NOMO-1 treated with DMSO at 0.1 percent for 48 hours (cell line): ENCODE measurements at regions not wholly inside any gene's neighbourhood (a gene's known extent, or its start where the extent isn't known, plus 50 kb on each side); places are given as distances from the start of the nearest gene placed in this dataset.

ENCODE experiments used
- DNase-seq: peaks from one replicate; lab custom pipeline; 2025; ENCODE audit not compliant: unreplicated experiment; lab: John Stamatoyannopoulos, UW

GRCh38 chr7:42457663-42458062 lies 220.7 kb upstream of the GLI3 start:
- no peak for DNase-seq

GRCh38 chr7:42456756-42457276 lies 219.8 kb upstream of the GLI3 start:
- no peak for DNase-seq

GRCh38 chr7:42456267-42456666 lies 219.3 kb upstream of the GLI3 start:
- no peak for DNase-seq

- DNase-seq: no peak
These were observed 216.9 kb upstream of the GLI3 start for GRCh38 chr7:42453931-42454361.

GRCh38 chr7:42452356-42452755 lies 215.3 kb upstream of the GLI3 start:
- no peak for DNase-seq

GRCh38 chr7:42449431-42449830 lies 212.4 kb upstream of the GLI3 start:
- DNase-seq: no peak

GRCh38 chr7:42448901-42449300 lies 211.9 kb upstream of the GLI3 start:
- DNase-seq: no peak

GRCh38 chr7:42445691-42446090 lies 208.7 kb upstream of the GLI3 start:
- DNase-seq: no peak

GRCh38 chr7:42440951-42441350 lies 203.9 kb upstream of the GLI3 start:
- DNase-seq: no peak

GRCh38 chr7:42432644-42433043 lies 195.6 kb upstream of the GLI3 start:
- no peak for DNase-seq

DNA sequence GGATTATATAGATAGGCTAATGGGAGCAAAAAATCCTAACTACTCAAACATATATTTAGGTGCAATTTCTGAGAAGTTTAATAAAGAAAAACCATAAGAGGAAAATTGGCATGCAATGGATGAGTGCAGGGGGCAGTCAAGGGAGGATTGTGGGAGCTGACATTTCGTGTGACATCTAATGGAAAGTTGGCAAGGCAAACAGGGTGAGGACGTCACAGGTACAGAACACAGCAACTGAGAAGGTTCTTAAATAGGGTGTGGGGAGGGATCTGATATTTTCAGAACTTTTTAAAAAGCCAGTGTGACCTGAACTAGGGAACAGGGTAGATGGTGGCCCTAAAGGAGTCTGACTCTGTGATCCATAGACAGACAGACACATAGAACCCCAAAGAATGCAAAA lies 194.9 kb upstream of the GLI3 start:
- DNase-seq: no peak

DNA sequence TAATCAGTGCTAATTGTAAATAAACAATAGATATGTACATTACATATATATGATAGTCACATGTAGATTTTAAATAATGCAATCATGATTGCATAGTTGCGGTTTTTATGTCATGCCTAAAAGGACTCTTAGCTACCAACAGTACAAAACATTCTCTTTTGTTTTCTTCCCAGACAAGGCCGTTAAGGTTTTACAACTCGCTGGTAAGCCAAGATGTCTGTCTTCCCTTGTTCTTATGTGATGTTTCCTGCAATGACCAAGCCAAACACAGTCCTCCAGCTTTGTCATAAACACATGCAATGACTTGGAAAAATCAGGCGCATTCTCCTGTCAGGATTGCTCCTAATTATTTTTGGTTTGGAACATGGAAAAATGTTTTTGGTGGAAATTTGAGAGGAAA lies 192.3 kb upstream of the GLI3 start:
- no peak for DNase-seq

DNA sequence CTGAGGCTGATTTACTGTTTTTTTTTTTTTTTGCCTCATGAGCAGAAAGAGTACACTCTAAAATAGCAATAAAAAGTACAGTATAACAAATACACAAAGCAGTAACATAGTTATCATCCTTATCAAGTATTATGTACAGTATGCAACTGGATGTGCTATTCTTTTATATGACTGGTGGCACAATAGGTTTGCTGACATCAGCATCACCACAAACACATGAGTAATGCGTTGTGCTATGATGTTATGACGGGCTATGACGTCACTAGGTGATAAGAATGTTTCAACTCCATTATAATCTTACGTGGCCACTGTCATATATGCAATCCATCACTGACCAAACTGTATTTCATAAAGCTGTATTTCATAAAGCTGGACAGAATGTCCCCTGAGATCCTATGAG lies 189.2 kb upstream of the GLI3 start:
- DNase-seq: no peak

DNA sequence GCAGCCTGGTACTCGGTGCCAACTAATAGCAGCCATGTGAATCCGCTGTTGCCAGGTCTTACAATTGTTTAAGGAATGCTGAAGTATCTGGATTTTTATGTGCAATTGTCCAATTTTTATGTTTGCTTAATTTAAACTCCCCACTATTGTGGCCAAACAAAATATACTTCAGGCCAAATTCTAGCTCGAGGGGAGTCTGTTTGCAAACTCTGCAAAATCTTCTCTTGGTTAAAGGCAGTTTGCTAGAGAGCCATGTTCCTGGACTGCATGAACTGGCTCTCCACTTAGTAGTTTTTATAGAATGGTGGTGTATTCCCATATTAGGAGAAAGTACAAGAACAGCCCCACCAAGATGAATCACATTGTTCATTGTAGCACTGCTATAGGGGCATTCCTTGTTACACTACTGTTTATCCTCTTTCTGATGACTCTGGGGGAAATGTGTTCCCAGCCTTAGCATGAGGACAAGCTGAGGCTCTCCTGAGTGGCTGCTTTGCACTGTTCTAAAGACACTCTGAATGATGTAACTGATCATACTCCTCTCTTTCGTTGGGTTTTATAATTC lies 178.0 kb upstream of the GLI3 start:
- no peak for DNase-seq

DNA sequence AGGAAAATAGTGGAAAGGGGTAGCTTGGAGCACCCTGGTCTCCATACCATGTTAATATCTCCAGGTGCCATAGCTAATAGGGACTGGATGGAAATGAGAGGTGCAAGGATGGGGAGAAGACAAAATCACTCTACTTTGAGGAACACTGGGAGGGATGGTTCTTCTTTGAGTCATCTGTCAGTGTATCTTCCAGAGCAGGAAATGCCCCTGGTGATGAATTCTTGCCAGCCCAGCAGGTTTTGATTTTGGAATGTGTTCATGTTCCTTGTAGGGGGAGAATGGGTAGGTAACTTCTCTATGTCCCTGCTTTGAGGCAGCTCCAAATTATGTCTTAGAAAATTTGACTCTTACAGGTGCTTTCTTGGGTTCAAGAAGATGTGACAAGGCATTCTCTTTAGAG lies 177.0 kb upstream of the GLI3 start:
- DNase-seq: no peak

GRCh38 chr7:42409296-42409695 lies 172.3 kb upstream of the GLI3 start:
- no peak for DNase-seq

DNA sequence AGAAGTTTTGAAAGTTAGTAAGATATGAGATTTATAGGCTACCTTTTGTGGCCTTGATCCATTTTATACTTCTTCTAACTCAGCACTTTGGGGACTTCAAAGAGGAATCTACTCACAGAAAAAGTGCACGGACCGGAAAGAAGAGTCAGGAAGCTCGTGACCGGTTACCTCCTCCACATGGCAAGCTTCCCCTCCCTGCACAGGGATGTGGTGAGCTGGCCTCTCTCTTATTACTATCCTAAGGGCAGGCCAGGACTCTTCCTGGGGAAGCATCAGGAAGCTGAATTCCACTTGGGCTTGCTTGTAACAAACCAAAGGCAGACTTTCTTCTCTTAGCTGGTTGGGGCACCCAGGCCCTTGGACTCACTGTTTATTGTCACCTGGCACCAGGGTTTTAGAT lies 170.8 kb upstream of the GLI3 start:
- no peak for DNase-seq

GRCh38 chr7:42407021-42407710 lies 170.2 kb upstream of the GLI3 start:
- no peak for DNase-seq

GRCh38 chr7:42406358-42406757 lies 169.3 kb upstream of the GLI3 start:
- no peak for DNase-seq

- DNase-seq: no peak
These were observed 168.8 kb upstream of the GLI3 start for GRCh38 chr7:42405782-42406181.

GRCh38 chr7:42403831-42404230 lies 166.8 kb upstream of the GLI3 start:
- no peak for DNase-seq

DNA sequence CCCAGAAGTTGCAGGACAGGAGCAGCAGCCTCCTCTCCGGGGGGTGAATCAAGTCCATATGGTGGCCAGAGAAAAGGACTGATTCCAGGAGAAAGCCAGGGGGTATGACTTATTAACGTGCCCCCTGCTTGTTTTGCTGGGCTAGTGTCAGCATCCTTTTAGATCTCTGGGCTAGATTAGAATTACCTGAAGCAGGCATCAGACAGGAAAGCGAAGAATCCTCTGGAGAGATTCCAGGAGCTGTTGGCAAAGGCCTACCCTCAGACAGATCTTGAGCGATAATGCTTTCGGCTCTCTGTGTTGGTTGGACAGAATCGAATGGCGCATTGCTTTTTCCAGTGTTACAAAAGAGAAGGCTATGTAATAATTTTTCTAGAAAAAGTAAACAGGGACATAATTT lies 164.0 kb upstream of the GLI3 start:
- no peak for DNase-seq

- DNase-seq: no peak
These were observed 163.3 kb upstream of the GLI3 start for GRCh38 chr7:42400211-42400772.
